ENCODE measurements at regions not wholly inside any gene's neighbourhood (a gene's known extent, or its start where the extent isn't known, plus 50 kb on each side); places are given as distances from the start of the nearest gene placed in this dataset.

- no peak for TF ChIP-seq CTCF (IDR thresholded peaks at IDR 0.05; ENCODE audit: low read depth, low read length)
- DNase-seq: no peak
- H3K9me3 ChIP-seq (ENCODE audit: severe bottlenecking): no peaks in the 10 kb centered on the region
- no peak overlapping the region for H3K27ac ChIP-seq
- no peaks in the 10 kb centered on the region for H3K27me3 ChIP-seq (ENCODE audit: insufficient read depth, low read depth, severe bottlenecking)
- H3K4me3 ChIP-seq (ENCODE audit: low read depth, low read length): no peak overlapping the region
- H3K36me3 ChIP-seq: no peaks in the 10 kb centered on the region
Observed at GRCh38 chr2:160928854-160929301, 231.3 kb upstream of the TANK start.

- DNase-seq: no peak
- no peaks in the 10 kb centered on the region for H3K27me3 ChIP-seq (ENCODE audit: insufficient read depth, low read depth, severe bottlenecking)
- no peaks in the 10 kb centered on the region for H3K9me3 ChIP-seq (ENCODE audit: severe bottlenecking)
Observed at GRCh38 chr2:160931531-160931930, 228.7 kb upstream of the TANK start.

GRCh38 chr2:160932960-160933359 is 227.3 kb upstream of the TANK start:
- Histone ChIP-seq H3K4me3 (ENCODE audit: low read depth, low read length) (no peak overlapping the region), H3K27me3 (ENCODE audit: insufficient read depth, low read depth, severe bottlenecking) (no peaks in the 10 kb centered on the region), H3K36me3 (no peaks in the 10 kb centered on the region), H3K9me3 (ENCODE audit: severe bottlenecking) (no peaks in the 10 kb centered on the region), H3K27ac (no peak overlapping the region)
- no peak for TF ChIP-seq CTCF (IDR thresholded peaks at IDR 0.05; ENCODE audit: low read depth, low read length)
- DNase-seq: no peak

More at GRCh38 chr2:160931531-160931930, 228.7 kb upstream of the TANK start:
- Histone ChIP-seq H3K27ac (no peak overlapping the region), H3K4me3 (ENCODE audit: low read depth, low read length) (no peak overlapping the region), H3K36me3 (no peaks in the 10 kb centered on the region)
- TF ChIP-seq CTCF (IDR thresholded peaks at IDR 0.05; ENCODE audit: low read depth, low read length): no peak

GRCh38 chr2:160934263-160934662 is 226.0 kb upstream of the TANK start:
- no peaks in the 10 kb centered on the region for H3K9me3 ChIP-seq (ENCODE audit: severe bottlenecking)
- H3K27ac ChIP-seq: no peak overlapping the region
- no peaks in the 10 kb centered on the region for H3K27me3 ChIP-seq (ENCODE audit: insufficient read depth, low read depth, severe bottlenecking)
- TF ChIP-seq CTCF (IDR thresholded peaks at IDR 0.05; ENCODE audit: low read depth, low read length): no peak
- no peaks in the 10 kb centered on the region for H3K36me3 ChIP-seq
- H3K4me3 ChIP-seq (ENCODE audit: low read depth, low read length): no peak overlapping the region
- no peak for DNase-seq

- no peak for DNase-seq
- Histone ChIP-seq H3K36me3 (no peaks in the 10 kb centered on the region), H3K27me3 (ENCODE audit: insufficient read depth, low read depth, severe bottlenecking) (no peaks in the 10 kb centered on the region), H3K4me3 (ENCODE audit: low read depth, low read length) (no peak overlapping the region), H3K9me3 (ENCODE audit: severe bottlenecking) (no peaks in the 10 kb centered on the region), H3K27ac (no peak overlapping the region)
- no peak for TF ChIP-seq CTCF (IDR thresholded peaks at IDR 0.05; ENCODE audit: low read depth, low read length)
Observed at GRCh38 chr2:160934991-160935390, 225.2 kb upstream of the TANK start.

GRCh38 chr2:160936044-160936806 is 224.0 kb upstream of the TANK start:
- DNase-seq: no peak
- H3K27me3 ChIP-seq (ENCODE audit: insufficient read depth, low read depth, severe bottlenecking): no peaks in the 10 kb centered on the region
- TF ChIP-seq CTCF (IDR thresholded peaks at IDR 0.05; ENCODE audit: low read depth, low read length): no peak
- H3K27ac ChIP-seq: no peak overlapping the region
- no peak overlapping the region for H3K4me3 ChIP-seq (ENCODE audit: low read depth, low read length)
- H3K9me3 ChIP-seq (ENCODE audit: severe bottlenecking): no peaks in the 10 kb centered on the region
- H3K36me3 ChIP-seq: no peaks in the 10 kb centered on the region
